ENCODE measurements at regions not wholly inside any gene's neighbourhood (a gene's known extent, or its start where the extent isn't known, plus 50 kb on each side); places are given as distances from the start of the nearest gene placed in this dataset.

DNA sequence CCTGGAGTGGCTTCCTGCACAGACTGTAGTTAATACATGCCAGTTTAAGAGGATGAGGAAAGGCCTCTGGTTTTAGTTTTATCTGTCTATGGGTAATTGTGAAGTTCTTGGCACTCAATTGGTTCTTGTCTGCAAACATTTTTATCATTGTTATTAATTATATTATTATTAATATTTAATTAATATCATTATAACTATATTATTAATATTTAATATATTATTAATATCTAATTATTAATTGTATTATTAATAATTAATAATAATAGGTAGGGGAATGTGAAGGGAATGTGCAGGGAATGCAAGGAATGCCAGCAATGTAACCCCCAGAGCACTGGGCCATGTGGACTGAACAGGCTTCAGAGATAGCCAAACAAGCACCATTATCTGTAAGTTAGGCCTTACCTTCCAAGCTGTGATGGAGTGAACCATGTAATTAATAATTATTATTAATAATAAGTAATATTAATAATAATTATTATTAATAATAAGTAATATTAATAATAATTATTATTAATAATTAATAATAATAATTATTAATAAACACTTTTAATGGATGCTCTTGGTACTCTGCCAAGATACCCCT, 79.8 kb upstream of the NMNAT3 start:
- H3K27me3 ChIP-seq: no peaks in the 10 kb centered on the region
- no peaks in the 10 kb centered on the region for H3K36me3 ChIP-seq
- no peak for DNase-seq (ENCODE audit: low spot score in 2 of 2)
- H3K27ac ChIP-seq: no peak overlapping the region
- H3K4me3 ChIP-seq: no peak overlapping the region
- intact Hi-C loops (cut with DNase I): no loop called here
- no peaks in the 10 kb centered on the region for H3K4me1 ChIP-seq
- TF ChIP-seq, protein P1, sequence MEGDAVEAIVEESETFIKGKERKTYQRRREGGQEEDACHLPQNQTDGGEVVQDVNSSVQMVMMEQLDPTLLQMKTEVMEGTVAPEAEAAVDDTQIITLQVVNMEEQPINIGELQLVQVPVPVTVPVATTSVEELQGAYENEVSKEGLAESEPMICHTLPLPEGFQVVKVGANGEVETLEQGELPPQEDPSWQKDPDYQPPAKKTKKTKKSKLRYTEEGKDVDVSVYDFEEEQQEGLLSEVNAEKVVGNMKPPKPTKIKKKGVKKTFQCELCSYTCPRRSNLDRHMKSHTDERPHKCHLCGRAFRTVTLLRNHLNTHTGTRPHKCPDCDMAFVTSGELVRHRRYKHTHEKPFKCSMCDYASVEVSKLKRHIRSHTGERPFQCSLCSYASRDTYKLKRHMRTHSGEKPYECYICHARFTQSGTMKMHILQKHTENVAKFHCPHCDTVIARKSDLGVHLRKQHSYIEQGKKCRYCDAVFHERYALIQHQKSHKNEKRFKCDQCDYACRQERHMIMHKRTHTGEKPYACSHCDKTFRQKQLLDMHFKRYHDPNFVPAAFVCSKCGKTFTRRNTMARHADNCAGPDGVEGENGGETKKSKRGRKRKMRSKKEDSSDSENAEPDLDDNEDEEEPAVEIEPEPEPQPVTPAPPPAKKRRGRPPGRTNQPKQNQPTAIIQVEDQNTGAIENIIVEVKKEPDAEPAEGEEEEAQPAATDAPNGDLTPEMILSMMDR (IDR thresholded peaks at IDR 0.05): no peak
- no peaks in the 10 kb centered on the region for H3K9me3 ChIP-seq

DNA sequence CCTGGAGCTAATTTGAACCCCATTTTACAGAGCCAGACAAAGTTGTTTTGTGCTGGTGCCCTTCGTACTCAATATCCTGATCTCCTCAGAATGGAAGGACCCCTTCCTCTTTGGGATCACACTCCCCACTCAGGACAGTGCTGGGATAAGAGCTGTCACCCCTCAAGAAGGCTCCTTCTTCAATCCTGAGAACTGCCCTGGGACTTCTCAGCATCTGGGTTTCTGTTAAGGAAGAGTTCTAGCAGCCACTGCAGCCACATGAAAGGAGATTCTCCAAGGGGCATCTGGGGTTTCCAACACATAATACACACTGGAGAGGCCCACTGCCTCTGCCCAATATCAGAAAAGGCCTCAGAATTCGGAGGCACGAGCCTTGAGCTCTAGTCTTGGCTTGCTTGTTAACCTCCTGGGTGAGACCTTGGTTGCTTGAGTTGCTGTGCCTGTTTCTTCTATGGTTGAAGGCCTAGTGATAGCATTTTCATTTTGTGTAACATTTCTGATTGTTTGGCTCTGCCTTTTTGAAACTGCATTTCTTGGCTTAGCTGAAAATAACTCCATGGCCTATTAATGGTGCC, 78.8 kb upstream of the NMNAT3 start:
- no peaks in the 10 kb centered on the region for H3K9me3 ChIP-seq
- peak in 1 of 2 donors; percentile 19 for DNase-seq (ENCODE audit: low spot score in 2 of 2)
- no peaks in the 10 kb centered on the region for H3K4me1 ChIP-seq
- intact Hi-C loops (cut with DNase I): no loop called here
- TF ChIP-seq, protein P1 (IDR thresholded peaks at IDR 0.05): no peak
- H3K36me3 ChIP-seq: no peaks in the 10 kb centered on the region
- H3K27me3 ChIP-seq: no peaks in the 10 kb centered on the region
- no peak overlapping the region for H3K27ac ChIP-seq
- H3K4me3 ChIP-seq: no peak overlapping the region

DNA sequence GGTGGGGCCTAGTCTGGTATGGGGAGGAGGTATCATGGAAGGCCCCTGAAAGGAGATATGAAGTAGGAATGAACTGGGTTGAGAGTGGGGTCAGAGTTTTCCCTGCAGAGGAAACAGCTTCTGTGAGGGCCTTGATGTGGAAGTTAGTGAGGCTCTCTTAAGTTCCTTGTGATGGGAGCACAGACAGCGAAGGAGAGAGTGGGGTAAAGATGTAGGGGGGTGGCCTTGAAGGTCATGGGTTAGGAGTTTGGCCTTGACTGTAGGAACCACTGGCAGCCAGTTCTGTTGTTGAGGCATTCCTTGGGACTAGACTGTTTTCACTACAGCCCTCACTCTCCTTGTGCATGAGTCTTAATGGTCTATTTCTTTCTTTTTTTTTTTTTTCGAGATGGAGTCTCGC, 77.8 kb upstream of the NMNAT3 start:
- H3K27me3 ChIP-seq: no peaks in the 10 kb centered on the region
- peaks cover 0 to 2% of the 10 kb centered on the region in 2 donors for H3K9me3 ChIP-seq
- TF ChIP-seq, protein P1 (IDR thresholded peaks at IDR 0.05): no peak
- H3K36me3 ChIP-seq: no peaks in the 10 kb centered on the region
- intact Hi-C loops (cut with DNase I): no loop called here
- no peak overlapping the region for H3K4me3 ChIP-seq
- peak in 1 of 2 donors; percentile 25 for DNase-seq (ENCODE audit: low spot score in 2 of 2)
- H3K4me1 ChIP-seq: no peaks in the 10 kb centered on the region
- H3K27ac ChIP-seq: no peak overlapping the region

DNA sequence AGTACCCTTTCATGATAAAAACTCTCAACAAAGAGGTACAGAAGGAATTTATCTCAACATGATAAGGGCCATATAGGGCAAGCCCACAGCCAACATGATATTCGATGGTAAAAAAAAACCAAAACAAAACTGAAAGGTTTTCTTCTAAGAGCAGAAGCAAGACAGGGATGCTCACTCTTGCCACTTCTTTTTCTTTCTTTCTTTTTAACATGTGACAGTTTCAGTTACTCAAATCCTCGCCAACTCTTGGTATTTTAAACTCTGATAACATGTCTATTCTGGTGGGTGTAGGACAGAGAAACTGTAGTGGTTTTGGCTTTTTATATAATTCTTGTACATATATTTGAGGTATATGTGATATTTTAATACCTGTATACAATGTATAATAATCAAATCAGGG, 74.0 kb upstream of the NMNAT3 start:
- TF ChIP-seq, protein P1 (IDR thresholded peaks at IDR 0.05): no peak

DNA sequence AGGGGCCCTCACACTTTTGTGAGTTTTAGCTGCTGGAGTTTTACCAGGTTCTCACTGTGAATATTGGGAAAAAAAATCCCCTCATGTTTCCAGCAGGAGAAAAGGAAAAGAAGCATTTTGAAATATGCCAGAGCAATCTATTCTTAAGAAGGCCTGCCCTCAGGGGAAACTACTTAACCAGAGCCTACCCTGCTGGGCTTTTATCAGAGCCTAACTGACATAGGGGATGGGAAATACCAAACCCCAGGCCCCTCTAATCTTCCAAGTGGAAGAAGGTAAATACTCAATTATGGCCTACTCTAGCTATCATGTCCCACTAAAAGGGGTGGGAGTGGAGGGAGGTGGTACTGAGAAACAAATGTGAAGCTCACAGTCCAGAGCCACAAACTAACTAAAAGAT, 68.7 kb upstream of the NMNAT3 start:
- intact Hi-C loops (cut with DNase I): no loop called here
- Histone ChIP-seq H3K9me3 (peaks cover 0 to 10% of the 10 kb centered on the region in 2 donors), H3K4me3 (no peak overlapping the region), H3K36me3 (no peaks in the 10 kb centered on the region), H3K27ac (no peak overlapping the region), H3K27me3 (no peaks in the 10 kb centered on the region), H3K4me1 (no peaks in the 10 kb centered on the region)
- TF ChIP-seq, protein P1 (IDR thresholded peaks at IDR 0.05): no peak
- no peak for DNase-seq (ENCODE audit: low spot score in 2 of 2)

More for the DNA sequence above, 74.0 kb upstream of the NMNAT3 start:
- Histone ChIP-seq H3K4me3 (no peak overlapping the region), H3K36me3 (no peaks in the 10 kb centered on the region), H3K9me3 (peaks cover 0 to 10% of the 10 kb centered on the region in 2 donors), H3K27me3 (no peaks in the 10 kb centered on the region), H3K27ac (no peak overlapping the region), H3K4me1 (no peaks in the 10 kb centered on the region)
- intact Hi-C loops (cut with DNase I): no loop called here
- DNase-seq (ENCODE audit: low spot score in 2 of 2): no peak
